Common myeloid progenitor, CD34-positive (primary cell): ENCODE measurements at regions not wholly inside any gene's neighbourhood (a gene's known extent, or its start where the extent isn't known, plus 50 kb on each side); places are given as distances from the start of the nearest gene placed in this dataset.
A peak's percentile ranks its signal among the peaks of the same experiment; 100 is the strongest.

Experiments used
- CTCF ChIA-PET: fragments of 350-600 bp; sonication (Branson Sonifier 250); formaldehyde crosslinking; loops from one replicate; lab custom pipeline; 2021; ENCODE audit warnings: antibody characterized with exemption; lab: Charles Lee
- POLR2A ChIA-PET: fragments of 350-600 bp; sonication (Branson Sonifier 250); formaldehyde crosslinking; loops from one replicate; lab custom pipeline; 2021; ENCODE audit warnings: antibody characterized with exemption; lab: Charles Lee
- DNase-seq, 3 donors: peaks; one replicate each; pipeline versions ENCODE4 v3.0.0 to v3.0.0-alpha.2; 2013
- H3K27ac ChIP-seq, 2 experiments: 1 replicate in 1 of 2; 2 replicates in 1 of 2; pipeline ENCODE4 v1.7.0; 2013; ENCODE audit warnings: inconsistent platforms in 2 of 2, low read length in 2 of 2, mild to moderate bottlenecking in 2 of 2, low read depth in 1 of 2, moderate library complexity in 1 of 2; ENCODE audit not compliant: severe bottlenecking in 2 of 2, insufficient read depth in 1 of 2, poor library complexity in 1 of 2
- H3K27me3 ChIP-seq, 5 experiments: replicated peaks in 2 of 5; 1 replicate in 3 of 5; 2 replicates in 2 of 5; pipeline versions ENCODE4 v1.6.1 to v1.7.0; 2013; ENCODE audit warnings: low read length in 4 of 5, mild to moderate bottlenecking in 2 of 5, moderate library complexity in 2 of 5, inconsistent platforms in 1 of 5; ENCODE audit not compliant: insufficient read depth in 5 of 5, control insufficient read depth in 4 of 5
- H3K36me3 ChIP-seq, 4 experiments: 1 replicate in 2 of 4; 2 replicates in 2 of 4; pipeline versions ENCODE4 v1.6.1 to v1.7.0; 2013; ENCODE audit warnings: low read length in 3 of 4, control low read depth in 1 of 4, mild to moderate bottlenecking in 1 of 4; ENCODE audit not compliant: control insufficient read depth in 4 of 4, insufficient read depth in 4 of 4
- H3K4me1 ChIP-seq, 4 experiments: 1 replicate in 3 of 4; 2 replicates in 1 of 4; pipeline versions ENCODE4 v1.6.1 to v1.7.1; 2013; ENCODE audit warnings: low read length in 3 of 4, mild to moderate bottlenecking in 3 of 4, control low read depth in 1 of 4, inconsistent platforms in 1 of 4, moderate library complexity in 1 of 4; ENCODE audit not compliant: control insufficient read depth in 4 of 4, insufficient read depth in 4 of 4; ENCODE audit errors: control extremely low read depth in 1 of 4
- H3K4me3 ChIP-seq, 7 experiments: 1 replicate in 4 of 7; 2 replicates in 3 of 7; pipeline versions ENCODE4 v1.5.1 to v1.7.0; 2013; ENCODE audit warnings: mild to moderate bottlenecking in 7 of 7, low read length in 6 of 7, moderate library complexity in 6 of 7, inconsistent platforms in 2 of 7, low read depth in 2 of 7, control low read depth in 1 of 7; ENCODE audit not compliant: insufficient read depth in 4 of 7, control insufficient read depth in 1 of 7; ENCODE audit errors: extremely low read depth in 1 of 7
- H3K9me3 ChIP-seq, 5 experiments: 1 replicate in 4 of 5; 2 replicates in 1 of 5; pipeline versions ENCODE4 v1.6.1 to v1.7.1; 2013; ENCODE audit warnings: low read length in 4 of 5, mild to moderate bottlenecking in 2 of 5, inconsistent platforms in 1 of 5, low read depth in 1 of 5, moderate library complexity in 1 of 5; ENCODE audit not compliant: control insufficient read depth in 4 of 5, insufficient read depth in 2 of 5; ENCODE audit errors: control extremely low read depth in 1 of 5
- WGBS: methylation state at CpG from one replicate; pipeline ENCODE4 v1.1.5; 2013; ENCODE audit not compliant: insufficient coverage; 5-methylcytosine and 5-hydroxymethylcytosine counted together

DNA sequence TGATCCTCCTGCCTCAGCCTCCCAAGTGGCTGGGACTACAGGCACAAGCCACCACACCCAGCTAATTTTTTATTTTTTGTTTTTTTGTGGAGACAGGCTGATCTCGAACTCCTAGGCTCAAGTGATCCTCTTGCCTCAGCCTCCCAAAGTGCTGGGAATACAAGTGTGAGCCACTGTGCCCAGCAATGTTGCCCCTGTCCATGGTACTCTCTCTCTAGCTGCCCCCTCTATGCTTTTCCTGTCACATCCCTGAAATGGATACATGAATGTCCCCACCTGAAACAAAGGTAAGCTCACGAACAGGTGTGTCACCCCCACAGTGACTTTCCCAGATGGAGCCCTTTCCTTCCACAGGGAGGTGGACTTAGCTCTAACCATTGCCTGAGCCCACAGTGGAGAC lies 141.1 kb upstream of the MGMT start:
- Histone ChIP-seq H3K4me3 (no peak overlapping the region), H3K27ac (no peak overlapping the region), H3K27me3 (no peaks in the 10 kb centered on the region), H3K4me1 (peaks cover 2 to 23% (median 7%) of the 10 kb centered on the region in 4 experiments), H3K9me3 (peaks cover 0 to 2% (median 0%) of the 10 kb centered on the region in 5 experiments), H3K36me3 (no peaks in the 10 kb centered on the region)
- no peak for DNase-seq
- ChIA-PET POLR2A (no interaction called here), CTCF (no interaction called here)
- WGBS, result 88% methylated on average over 2 of the region's 2 CpGs

DNA sequence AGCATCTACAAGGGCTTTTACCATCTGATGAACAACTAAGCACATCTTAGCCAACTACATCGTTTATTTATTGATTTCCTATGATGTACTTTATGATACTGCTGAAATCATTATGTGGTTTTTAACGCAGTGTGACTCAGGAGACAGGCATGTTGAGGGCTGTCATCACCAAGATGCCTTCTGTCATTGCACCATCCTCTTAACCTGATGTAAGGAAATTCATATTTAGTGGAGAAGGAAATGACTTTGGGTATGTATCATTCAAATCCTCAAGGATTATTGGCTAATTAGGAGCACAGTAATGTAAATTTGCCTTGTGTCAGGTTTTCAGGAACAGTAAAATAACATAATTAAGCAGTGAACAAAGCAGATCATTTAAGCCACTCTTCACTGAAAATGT lies 138.5 kb upstream of the MGMT start:
- no CpG with 5 or more reads among the region's 2 CpGs for whole genome bisulfite sequencing
- CTCF ChIA-PET, result interaction anchor here (6.1 kb wide), 1 partner anchor 295 kb away, joined by 82 read pairs; no protein-coding TSS in a partner anchor

DNA sequence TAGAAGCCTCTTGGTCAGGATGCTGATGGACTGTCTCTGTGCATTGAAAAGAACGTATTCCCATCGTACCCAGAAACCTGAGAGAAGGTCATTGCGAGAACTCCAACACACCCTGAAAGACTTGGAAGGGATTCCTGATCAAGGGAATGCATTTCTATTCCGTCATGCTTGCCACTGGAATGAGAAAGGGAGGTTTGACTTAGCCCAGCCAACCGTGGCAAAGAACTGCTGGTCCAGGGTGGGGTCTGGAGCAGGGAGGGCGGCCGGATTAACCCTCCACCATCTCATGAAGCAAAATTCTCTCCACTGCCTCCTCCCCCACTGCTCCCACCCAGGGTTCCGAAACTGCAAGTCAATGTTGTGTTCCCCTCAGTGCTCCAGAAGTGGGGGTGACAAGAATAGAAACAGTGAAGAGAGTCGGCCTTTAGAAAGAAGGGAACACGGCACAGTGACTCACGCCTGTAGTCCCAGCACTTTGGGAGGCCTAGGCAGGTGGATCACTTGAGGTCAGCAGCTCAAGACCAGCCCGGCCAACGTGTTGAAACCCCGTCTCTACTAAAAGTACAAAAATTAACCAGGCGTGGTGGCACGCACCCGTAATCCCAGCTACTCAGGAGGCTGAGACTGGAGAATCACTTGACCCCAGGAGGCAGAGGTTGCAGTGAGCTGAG lies 137.5 kb upstream of the MGMT start:
- H3K4me3 ChIP-seq, result no peak overlapping the region
- POLR2A ChIA-PET, result no interaction called here
- no peaks in the 10 kb centered on the region for H3K27me3 ChIP-seq
- no peak overlapping the region for H3K27ac ChIP-seq
- 96% methylated on average over 16 of the region's 17 CpGs for WGBS
- H3K36me3 ChIP-seq, result no peaks in the 10 kb centered on the region
- no peak for DNase-seq
- CTCF ChIA-PET, result interaction anchor here (1.3 to 6.1 kb wide), 2 partner anchors 9 to 296 kb away, joined by 4 to 82 read pairs; no protein-coding TSS in a partner anchor
- H3K9me3 ChIP-seq, result no peaks in the 10 kb centered on the region
- peaks cover 2 to 59% (median 28%) of the 10 kb centered on the region in 4 experiments for H3K4me1 ChIP-seq

More for the DNA sequence above, 138.5 kb upstream of the MGMT start:
- DNase-seq, result no peak
- POLR2A ChIA-PET, result no interaction called here
- Histone ChIP-seq H3K4me3 (no peak overlapping the region), H3K4me1 (peaks cover 2 to 50% (median 21%) of the 10 kb centered on the region in 4 experiments), H3K9me3 (no peaks in the 10 kb centered on the region), H3K27me3 (no peaks in the 10 kb centered on the region), H3K36me3 (no peaks in the 10 kb centered on the region), H3K27ac (no peak overlapping the region)

DNA sequence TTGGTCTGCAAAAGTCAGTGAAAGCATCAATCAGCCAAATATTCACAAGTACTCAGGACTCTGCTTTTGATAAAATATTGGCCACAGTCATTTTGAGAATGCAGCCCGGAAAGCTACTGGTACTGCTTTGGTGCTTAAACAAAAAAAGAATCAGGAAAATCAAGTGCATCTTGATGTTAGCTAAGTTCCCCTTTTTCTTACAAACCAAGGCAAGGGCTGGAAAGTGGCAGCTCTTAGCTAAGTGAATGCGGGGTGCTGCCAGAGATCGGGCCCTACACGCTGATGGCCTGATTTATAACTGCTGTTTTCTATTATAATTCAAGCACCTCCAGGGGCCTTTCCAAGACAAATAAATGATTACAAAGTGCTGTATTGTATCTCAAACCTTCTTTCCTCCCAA lies 136.8 kb upstream of the MGMT start:
- H3K27me3 ChIP-seq, result no peaks in the 10 kb centered on the region
- H3K9me3 ChIP-seq, result no peaks in the 10 kb centered on the region
- 0% methylated on average over 1 of the region's 4 CpGs for WGBS
- ChIA-PET POLR2A (no interaction called here), CTCF (interaction anchor here (1.3 to 6.1 kb wide), 2 partner anchors 8 to 297 kb away, joined by 4 to 82 read pairs; no protein-coding TSS in a partner anchor)
- H3K36me3 ChIP-seq, result no peaks in the 10 kb centered on the region
- peak; percentile 36 to 85 (median 79) for DNase-seq
- no peak overlapping the region for H3K27ac ChIP-seq
- no peak overlapping the region for H3K4me3 ChIP-seq
- peaks cover 2 to 62% (median 30%) of the 10 kb centered on the region in 4 experiments for H3K4me1 ChIP-seq

DNA sequence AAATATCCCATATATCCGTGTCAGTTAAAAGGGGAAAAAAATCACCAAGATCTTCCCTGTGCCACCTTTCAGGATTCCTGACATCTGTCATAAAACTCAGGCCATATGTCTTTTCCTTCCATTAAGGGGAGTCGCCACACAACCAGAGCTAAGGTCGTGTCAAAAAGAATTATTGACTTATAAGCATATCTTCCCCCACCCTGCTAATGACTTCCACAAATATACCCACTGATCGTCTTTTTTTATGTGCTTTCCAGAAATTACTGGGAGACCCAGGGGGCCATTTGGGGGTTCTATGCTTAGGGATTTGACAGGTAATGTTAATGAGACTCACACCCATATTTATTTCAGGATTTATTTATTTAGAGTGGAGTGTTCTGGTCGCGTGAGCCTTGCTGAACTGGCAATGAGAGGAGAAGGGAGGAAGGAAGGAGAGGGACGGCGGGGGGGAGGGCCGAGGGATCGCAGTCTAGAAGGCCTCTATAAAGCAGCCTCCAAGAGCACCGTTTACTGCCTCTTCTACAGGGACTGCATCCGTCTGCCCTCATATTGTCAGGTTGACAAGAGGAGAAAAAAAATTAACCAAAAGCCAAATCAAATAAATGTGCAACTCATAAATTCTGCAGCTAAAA lies 135.7 kb upstream of the MGMT start:
- H3K36me3 ChIP-seq, result no peaks in the 10 kb centered on the region
- 33% methylated on average over 10 of the region's 12 CpGs for WGBS
- CTCF ChIA-PET, result interaction anchor here (0.9 to 6.1 kb wide), 3 partner anchors 9 to 298 kb away, joined by 3 to 82 read pairs (median 3); no protein-coding TSS in a partner anchor
- no peaks in the 10 kb centered on the region for H3K9me3 ChIP-seq
- peaks cover 2 to 62% (median 31%) of the 10 kb centered on the region in 4 experiments for H3K4me1 ChIP-seq
- no peak overlapping the region for H3K27ac ChIP-seq
- H3K4me3 ChIP-seq, result no peak overlapping the region
- no peak for DNase-seq
- H3K27me3 ChIP-seq, result no peaks in the 10 kb centered on the region
- POLR2A ChIA-PET, result interaction anchor here (1.0 kb wide), 1 partner anchor 297 kb away, joined by 4 read pairs; no protein-coding TSS in a partner anchor

DNA sequence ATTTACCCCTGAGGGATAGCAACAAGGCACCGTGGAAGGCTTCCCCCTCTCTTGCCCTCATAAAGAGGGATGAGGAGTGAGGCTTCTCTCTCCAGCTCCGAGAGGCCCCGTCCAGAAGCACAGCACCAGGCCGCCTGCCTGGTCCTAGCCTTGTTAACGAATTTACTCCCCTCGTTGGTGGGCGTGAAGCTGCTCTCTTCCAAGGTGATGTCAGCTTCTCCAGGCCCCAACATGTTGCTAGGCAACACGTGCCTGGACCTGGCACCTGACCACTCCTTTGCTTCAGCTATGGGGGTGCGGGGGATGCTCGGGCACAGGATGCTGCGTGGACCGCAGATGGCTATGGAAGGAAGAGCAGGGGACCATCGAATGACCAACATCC lies 135.2 kb upstream of the MGMT start:
- WGBS, result 95% methylated on average over 10 of the region's 13 CpGs
- ChIA-PET POLR2A (interaction anchor here (1.0 kb wide), 1 partner anchor 297 kb away, joined by 4 read pairs; no protein-coding TSS in a partner anchor), CTCF (interaction anchor here (0.7 to 6.1 kb wide), 7 partner anchors 9 to 298 kb away, joined by 3 to 82 read pairs (median 3); no protein-coding TSS in a partner anchor)
- H3K36me3 ChIP-seq, result no peaks in the 10 kb centered on the region
- no peak overlapping the region for H3K27ac ChIP-seq
- no peaks in the 10 kb centered on the region for H3K9me3 ChIP-seq
- H3K27me3 ChIP-seq, result no peaks in the 10 kb centered on the region
- no peak overlapping the region for H3K4me3 ChIP-seq
- peaks cover 2 to 59% (median 31%) of the 10 kb centered on the region in 4 experiments for H3K4me1 ChIP-seq
- DNase-seq, result no peak
